ENCODE measurements at regions not wholly inside any gene's neighbourhood (a gene's known extent, or its start where the extent isn't known, plus 50 kb on each side); places are given as distances from the start of the nearest gene placed in this dataset.

- DNase-seq: no peak
These were observed 378.0 kb downstream of the UQCRFS1 start for GRCh38 chr19:28834996-28835395.

- no peak for DNase-seq
These were observed 381.5 kb downstream of the UQCRFS1 start for GRCh38 chr19:28831462-28831861.

- DNase-seq: no peak
These were observed 383.2 kb downstream of the UQCRFS1 start for GRCh38 chr19:28829762-28830161.

- no peak for DNase-seq
These were observed 383.6 kb downstream of the UQCRFS1 start for GRCh38 chr19:28829359-28829758.

- no peak for DNase-seq
These were observed 384.6 kb downstream of the UQCRFS1 start for GRCh38 chr19:28828276-28828870.

- DNase-seq: no peak
These were observed 385.6 kb downstream of the UQCRFS1 start for GRCh38 chr19:28827382-28827781.

- DNase-seq: no peak
These were observed 389.5 kb downstream of the UQCRFS1 start for GRCh38 chr19:28823338-28823961.

- no peak for DNase-seq
These were observed 392.7 kb downstream of the UQCRFS1 start for GRCh38 chr19:28820289-28820688.

- DNase-seq: no peak
These were observed 397.7 kb downstream of the UQCRFS1 start for GRCh38 chr19:28815257-28815656.

- DNase-seq: no peak
These were observed 418.6 kb downstream of the UQCRFS1 start for GRCh38 chr19:28794301-28794700.

- DNase-seq: no peak
These were observed 419.4 kb downstream of the UQCRFS1 start for GRCh38 chr19:28793391-28794168.

GRCh38 chr19:28785971-28786370 lies 427.0 kb downstream of the UQCRFS1 start:
- DNase-seq: no peak

GRCh38 chr19:28764066-28764465 lies 448.9 kb downstream of the UQCRFS1 start:
- no peak for DNase-seq

GRCh38 chr19:28746478-28746877 lies 466.5 kb downstream of the UQCRFS1 start:
- DNase-seq: no peak

- DNase-seq: no peak
These were observed 468.0 kb downstream of the UQCRFS1 start for GRCh38 chr19:28744943-28745342.

GRCh38 chr19:28744014-28744413 lies 468.9 kb downstream of the UQCRFS1 start:
- DNase-seq: no peak

GRCh38 chr19:28737021-28737895 lies 475.7 kb downstream of the UQCRFS1 start:
- no peak for DNase-seq

GRCh38 chr19:28736528-28736927 lies 476.4 kb downstream of the UQCRFS1 start:
- no peak for DNase-seq

- DNase-seq: no peak
These were observed 481.4 kb downstream of the UQCRFS1 start for GRCh38 chr19:28731577-28731976.

- DNase-seq: no peak
These were observed 482.0 kb downstream of the UQCRFS1 start for GRCh38 chr19:28730791-28731512.

GRCh38 chr19:28727480-28728159 lies 485.3 kb downstream of the UQCRFS1 start:
- DNase-seq: no peak
